ENCODE measurements at regions not wholly inside any gene's neighbourhood (a gene's known extent, or its start where the extent isn't known, plus 50 kb on each side); places are given as distances from the start of the nearest gene placed in this dataset.
"Not testable (repeated sequence)": the region's sequence is repeated elsewhere in the genome, so short reads cannot be mapped to it uniquely, and the experiment has no call there.

GRCh38 chr3:26291840-26292239, 330.7 kb upstream of the LRRC3B start:
- no peak for DNase-seq

DNA sequence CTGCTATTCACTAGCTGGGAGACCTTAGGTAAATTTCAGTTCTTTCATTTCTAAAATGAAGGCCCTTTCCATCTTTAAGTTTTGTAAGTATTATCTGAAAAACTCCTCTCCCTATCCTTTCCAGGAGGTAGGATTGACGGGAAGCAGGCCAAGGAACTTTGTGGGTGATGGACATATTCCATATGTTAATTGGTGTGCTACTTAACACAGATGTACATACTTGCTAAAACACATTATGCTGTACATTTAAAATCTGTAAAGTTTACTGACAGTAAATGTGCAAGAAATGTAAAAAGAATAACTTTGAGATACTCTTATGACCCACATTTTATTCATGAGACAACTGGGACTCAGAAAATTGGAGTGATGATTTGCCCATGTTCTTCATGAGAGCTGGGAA, 329.8 kb upstream of the LRRC3B start:
- DNase-seq = no peak

- DNase-seq = no peak
These were observed 329.2 kb upstream of the LRRC3B start for GRCh38 chr3:26293329-26293844.

GRCh38 chr3:26307192-26307591, 315.4 kb upstream of the LRRC3B start:
- DNase-seq = no peak

DNA sequence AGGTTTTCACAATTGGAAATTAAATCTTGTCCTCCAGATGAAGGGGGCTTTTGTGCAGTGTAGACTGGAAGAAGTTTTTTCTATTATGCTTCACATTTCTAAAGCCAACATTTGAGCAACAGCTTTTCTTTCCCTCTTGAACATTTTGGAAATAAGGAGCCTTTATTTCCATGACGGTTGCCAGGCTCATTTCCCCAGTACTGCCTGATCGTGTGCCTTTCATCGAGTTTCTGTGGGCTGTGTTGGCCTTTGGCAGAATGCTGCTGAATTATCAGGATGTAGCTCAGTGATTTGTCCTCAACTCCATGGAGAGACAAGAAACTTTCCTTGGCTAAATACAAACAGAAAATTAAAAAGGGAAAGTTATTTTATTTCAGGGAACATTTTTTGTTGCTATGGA, 314.8 kb upstream of the LRRC3B start:
- DNase-seq = no peak

GRCh38 chr3:26308454-26308853, 314.1 kb upstream of the LRRC3B start:
- DNase-seq = no peak

DNA sequence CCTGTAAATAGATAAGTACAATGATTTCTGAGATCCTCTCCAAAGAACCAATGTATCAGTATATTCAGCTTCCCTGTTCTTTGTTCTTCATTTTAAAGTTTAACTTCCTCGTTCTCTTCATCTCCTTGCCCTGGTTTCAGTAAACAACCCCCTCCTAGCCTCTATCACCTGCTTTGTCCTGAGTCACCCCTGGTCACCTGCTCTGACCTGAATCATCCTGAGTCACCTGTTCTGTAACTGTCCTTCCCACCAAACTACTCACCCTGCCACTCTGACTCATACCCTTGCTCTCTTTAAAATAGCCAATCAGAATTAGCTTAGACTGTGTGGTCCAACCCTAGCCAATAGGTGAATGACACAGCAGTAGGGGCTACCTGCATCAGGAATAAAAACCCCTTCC, 313.0 kb upstream of the LRRC3B start:
- DNase-seq = not testable (repeated sequence)

DNA sequence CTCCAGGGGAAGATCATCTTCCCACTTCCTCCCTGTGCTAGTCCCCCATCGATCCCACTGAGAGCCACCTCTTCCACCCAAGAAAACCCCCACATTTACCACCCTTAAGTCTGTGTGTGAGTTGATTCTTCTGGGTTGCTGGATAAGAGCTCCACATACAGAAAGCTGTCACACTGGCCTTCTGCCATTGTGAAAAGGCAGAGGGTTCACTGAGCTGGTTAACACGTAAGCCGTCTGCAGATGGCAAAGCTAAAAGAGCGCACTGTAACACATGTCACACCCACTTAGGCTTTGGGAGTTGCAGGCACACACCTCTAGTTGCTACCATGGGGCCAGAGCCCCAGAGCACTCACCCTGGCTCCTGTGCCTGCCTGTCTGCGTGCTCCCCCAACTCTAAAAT, 309.8 kb upstream of the LRRC3B start:
- no peak for DNase-seq

GRCh38 chr3:26316472-26316871, 306.1 kb upstream of the LRRC3B start:
- no peak for DNase-seq

DNA sequence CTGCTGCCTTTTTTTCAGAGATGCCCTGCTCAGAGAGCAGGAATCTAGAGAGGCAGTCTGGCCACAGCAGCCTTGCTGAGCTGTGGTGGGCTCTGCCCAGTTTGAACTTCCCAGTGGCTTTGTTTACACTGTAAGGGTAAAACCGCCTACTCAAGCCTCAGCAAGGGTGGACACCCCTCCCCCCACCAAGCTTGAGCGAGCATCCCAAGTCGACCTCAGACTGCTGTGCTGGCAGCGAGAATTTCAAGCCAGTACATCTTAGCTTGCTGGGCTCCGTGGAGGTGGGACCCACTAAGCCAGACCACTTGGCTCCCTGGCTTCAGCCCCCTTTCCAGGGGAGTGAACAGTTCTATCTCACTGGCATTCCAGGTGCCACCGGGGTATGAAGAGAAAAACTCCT, 298.8 kb upstream of the LRRC3B start:
- not testable (repeated sequence) for DNase-seq

GRCh38 chr3:26340001-26340400, 282.6 kb upstream of the LRRC3B start:
- no peak for DNase-seq

- no peak for DNase-seq
These were observed 278.9 kb upstream of the LRRC3B start for GRCh38 chr3:26343647-26344046.

GRCh38 chr3:26345613-26346012, 277.0 kb upstream of the LRRC3B start:
- DNase-seq = no peak

- no peak for DNase-seq
These were observed 276.1 kb upstream of the LRRC3B start for GRCh38 chr3:26346497-26346896.

DNA sequence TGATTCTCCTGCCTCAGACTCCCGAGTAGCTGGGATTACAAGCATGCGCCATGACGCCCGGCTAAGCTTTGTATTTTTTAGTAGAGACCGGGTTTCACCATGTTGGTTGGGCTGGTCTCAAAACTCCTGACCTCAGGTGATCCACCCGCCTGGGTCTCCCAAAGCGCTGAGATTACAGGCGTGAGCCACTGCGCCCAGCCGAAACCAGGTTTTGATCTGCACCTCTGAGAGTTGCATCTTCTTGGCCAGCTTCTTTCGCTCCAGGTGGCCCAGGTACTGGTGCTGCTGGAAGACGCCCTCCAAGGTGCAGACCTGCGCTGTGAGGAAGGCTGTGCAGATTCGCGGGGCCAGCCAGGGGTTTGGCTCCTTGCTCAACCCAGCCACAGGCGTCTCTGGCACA, 275.4 kb upstream of the LRRC3B start:
- no peak for DNase-seq

DNA sequence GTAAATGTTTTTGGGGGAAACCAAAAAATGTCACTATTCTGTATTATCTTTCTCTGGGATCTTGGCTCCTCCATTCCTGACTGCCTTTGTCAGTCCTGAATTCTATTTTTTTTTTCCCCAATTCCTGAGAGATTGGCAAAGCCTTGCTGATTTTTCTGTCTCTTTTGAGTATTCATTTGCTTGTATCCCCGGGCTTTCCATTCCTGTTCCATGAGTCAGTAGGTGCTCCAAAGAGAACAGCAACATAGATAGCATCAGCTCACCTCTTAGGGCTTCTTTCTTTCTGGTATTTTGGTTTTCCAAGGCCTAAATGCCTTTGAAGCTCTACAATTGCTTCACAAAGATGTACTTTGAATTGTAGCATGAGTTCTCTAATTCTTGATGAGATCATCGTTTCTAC, 271.7 kb upstream of the LRRC3B start:
- no peak for DNase-seq

DNA sequence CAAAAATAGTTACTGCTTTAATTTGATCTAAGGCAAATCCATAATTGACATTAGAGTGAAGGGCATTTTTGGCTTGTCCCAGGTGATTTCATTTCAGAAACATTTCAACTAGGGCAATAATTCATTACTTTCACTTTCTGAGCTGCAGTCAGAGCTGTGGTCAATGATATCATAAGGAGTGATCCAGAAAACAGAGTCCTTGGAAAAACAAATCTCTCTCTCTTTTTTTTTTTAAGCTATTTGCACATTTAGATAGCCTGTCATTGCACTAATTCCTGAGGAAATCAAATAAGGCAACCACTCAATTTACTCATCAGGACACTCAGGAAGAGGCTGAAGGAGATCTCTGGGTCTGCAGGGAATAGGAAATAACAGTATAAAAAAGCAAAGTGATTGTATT, 269.5 kb upstream of the LRRC3B start:
- DNase-seq = no peak

GRCh38 chr3:26358405-26358804, 264.2 kb upstream of the LRRC3B start:
- no peak for DNase-seq

- no peak for DNase-seq
These were observed 256.9 kb upstream of the LRRC3B start for GRCh38 chr3:26365706-26366105.

DNA sequence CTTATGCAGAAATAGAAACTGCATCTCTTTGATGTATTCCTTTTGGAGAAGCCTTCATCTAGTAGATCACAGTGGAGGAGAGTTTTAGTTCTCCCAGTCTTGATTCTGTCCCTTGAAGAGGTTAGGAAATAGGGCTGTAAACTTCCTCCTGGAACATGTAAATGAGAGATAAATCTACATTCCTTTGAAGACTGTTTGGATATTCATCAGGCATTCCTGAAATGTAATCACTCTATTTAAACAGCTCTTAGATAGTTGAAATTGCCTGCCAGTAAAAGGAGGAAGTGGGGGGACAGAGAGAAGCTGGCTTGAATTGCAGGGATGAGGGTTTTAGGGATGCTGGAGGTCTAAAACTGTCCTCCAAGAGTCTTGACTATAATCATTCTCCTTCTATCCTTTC, 254.3 kb upstream of the LRRC3B start:
- DNase-seq = no peak

DNA sequence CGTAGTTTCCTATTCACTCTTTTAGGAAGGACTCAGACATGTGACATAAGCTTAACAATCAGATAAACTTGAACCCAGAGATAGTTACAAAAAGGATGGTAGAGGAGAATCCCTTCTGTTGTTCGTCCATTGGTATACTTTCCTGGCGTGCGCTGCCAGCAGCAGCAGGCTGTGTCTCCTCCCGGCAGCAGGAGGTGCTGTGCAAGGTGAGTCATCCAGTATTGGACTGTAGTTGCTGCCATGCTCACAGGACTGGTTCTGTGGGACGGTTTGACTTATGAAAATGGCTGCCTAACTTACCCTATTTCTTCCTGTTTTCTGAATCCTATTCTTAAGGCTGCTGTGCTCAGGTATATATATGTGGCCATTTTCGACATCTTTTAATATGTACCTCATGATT, 253.4 kb upstream of the LRRC3B start:
- DNase-seq = no peak

GRCh38 chr3:26375843-26376530, 246.6 kb upstream of the LRRC3B start:
- DNase-seq = no peak

- no peak for DNase-seq
These were observed 241.2 kb upstream of the LRRC3B start for GRCh38 chr3:26381411-26381810.

GRCh38 chr3:26406636-26407035, 215.9 kb upstream of the LRRC3B start:
- DNase-seq = no peak

DNA sequence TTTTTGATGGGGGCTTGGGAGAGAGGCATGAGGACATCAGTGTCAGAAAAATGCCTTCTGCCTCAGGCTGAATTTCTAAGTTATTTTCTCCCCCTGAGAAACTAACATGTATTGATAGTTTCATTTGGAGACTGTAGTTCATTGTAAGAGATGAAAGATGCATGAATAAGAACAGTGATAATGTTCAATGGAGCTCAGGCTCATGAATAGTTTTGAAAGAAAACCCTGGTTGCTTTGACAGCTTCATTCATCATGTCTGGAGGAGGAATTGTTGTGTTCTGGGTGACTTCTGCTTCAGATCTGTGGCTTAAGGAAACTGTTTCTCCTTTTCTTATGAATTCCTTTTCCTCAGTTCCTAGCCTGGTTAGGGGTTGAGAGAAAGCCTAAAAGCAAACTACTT, 204.0 kb upstream of the LRRC3B start:
- DNase-seq = no peak
